IMR-90 (cell line): ENCODE measurements at regions not wholly inside any gene's neighbourhood (a gene's known extent, or its start where the extent isn't known, plus 50 kb on each side); places are given as distances from the start of the nearest gene placed in this dataset.

Experiments used
- ATAC-seq: fragments of 200-7000 bp; cut with Tn5 transposase; 2 replicates; pipeline ENCODE4 v1.9.1; 2020; ENCODE audit warnings: low read depth, mild to moderate bottlenecking, moderate library complexity
- BruUV-seq: library from RNA; stranded (reverse); fragments of 400-500 nt; replicated peaks from 2 replicates; lab custom pipeline; 2021; lab: Mats Ljungman, UMichigan
- CTCF ChIA-PET: fragments of 300-600 bp; formaldehyde crosslinking; extraction: SDS; loops from one replicate; lab custom pipeline; 2021; ENCODE audit warnings: antibody characterized with exemption; lab: Yijun Ruan, JAX
- POLR2A ChIA-PET: fragments of 300-600 bp; sonication (Branson Sonifier 250); formaldehyde crosslinking; loops from one replicate; lab custom pipeline; 2022; ENCODE audit warnings: antibody characterized with exemption; ENCODE audit not compliant: unreplicated experiment; lab: Charles Lee
- DNase-seq: peaks from one replicate; pipeline ENCODE4 v3.0.0; 2013
- H2AFZ ChIP-seq: replicated peaks from 2 replicates; pipeline ENCODE3; 2013; ENCODE audit warnings: low read length, mild to moderate bottlenecking; ENCODE audit not compliant: poor library complexity
- H2AK5ac ChIP-seq: 2 replicates; pipeline ENCODE4 v1.6.1; 2013; ENCODE audit warnings: low read depth, low read length, inconsistent platforms
- H2AK9ac ChIP-seq: replicated peaks from 2 replicates; pipeline ENCODE3; 2013; ENCODE audit warnings: mild to moderate bottlenecking, low read depth, low read length, moderate library complexity; ENCODE audit not compliant: poor library complexity
- H2BK120ac ChIP-seq: 2 replicates; pipeline ENCODE4 v1.6.1; 2013; ENCODE audit warnings: low read depth, low read length, inconsistent platforms
- H2BK15ac ChIP-seq: 3 replicates; pipeline ENCODE4 v1.6.1; 2013; ENCODE audit warnings: low read depth, low read length, inconsistent platforms
- H2BK20ac ChIP-seq: 2 replicates; pipeline ENCODE4 v1.6.1; 2013; ENCODE audit warnings: low read depth, mild to moderate bottlenecking, inconsistent platforms, low read length, moderate library complexity
- H2BK5ac ChIP-seq: 2 replicates; pipeline ENCODE4 v1.6.1; 2013; ENCODE audit warnings: mild to moderate bottlenecking, low read depth, low read length, inconsistent platforms; ENCODE audit not compliant: poor library complexity, severe bottlenecking
- H3K14ac ChIP-seq: replicated peaks from 2 replicates; pipeline ENCODE4 v1.6.1; 2013; ENCODE audit warnings: low read depth, low read length, inconsistent platforms
- H3K18ac ChIP-seq: 2 replicates; pipeline ENCODE4 v1.6.1; 2013; ENCODE audit warnings: low read depth, low read length, control low read depth
- H3K23ac ChIP-seq: 2 replicates; pipeline ENCODE4 v1.6.1; 2013; ENCODE audit warnings: low read depth, low read length, inconsistent platforms
- H3K27ac ChIP-seq: 2 replicates; pipeline ENCODE4 v1.5.1; 2013; ENCODE audit warnings: mild to moderate bottlenecking, control low read depth, low read length; ENCODE audit not compliant: insufficient read depth
- H3K27me3 ChIP-seq: 2 replicates; pipeline ENCODE4 v1.6.1; 2013; ENCODE audit warnings: low read length; ENCODE audit not compliant: control insufficient read depth, insufficient read depth
- H3K36me3 ChIP-seq: 2 replicates; pipeline ENCODE4 v1.6.1; 2013; ENCODE audit warnings: low read length, mixed read lengths; ENCODE audit not compliant: control insufficient read depth, insufficient read depth
- H3K4ac ChIP-seq: 2 replicates; pipeline ENCODE4 v1.6.1; 2013; ENCODE audit warnings: low read depth, low read length, inconsistent platforms
- H3K4me1 ChIP-seq: 2 replicates; pipeline ENCODE4 v1.6.1; 2013; ENCODE audit warnings: low read length, mixed read lengths; ENCODE audit not compliant: control insufficient read depth, insufficient read depth
- H3K4me2 ChIP-seq: 2 replicates; pipeline ENCODE4 v1.6.1; 2013; ENCODE audit warnings: low read depth, mild to moderate bottlenecking, control low read depth, low read length, moderate library complexity
- H3K4me3 ChIP-seq: 2 replicates; pipeline ENCODE4 v1.5.1; 2013; ENCODE audit warnings: low read depth, mild to moderate bottlenecking, control low read depth, low read length, moderate library complexity; ENCODE audit not compliant: insufficient read depth
- H3K56ac ChIP-seq: 2 replicates; pipeline ENCODE4 v1.6.1; 2013; ENCODE audit warnings: low read length, inconsistent platforms; ENCODE audit not compliant: insufficient read depth; ENCODE audit errors: extremely low read depth
- H3K79me1 ChIP-seq, 2 experiments: 2 replicates each; pipeline ENCODE4 v1.6.1; 2013; ENCODE audit warnings: low read length in 2 of 2, inconsistent platforms in 1 of 2, low read depth in 1 of 2
- H3K9ac ChIP-seq: 2 replicates; pipeline ENCODE4 v1.6.1; 2013; ENCODE audit warnings: low read depth, low read length, control low read depth
- H3K9me1 ChIP-seq: 2 replicates; pipeline ENCODE4 v1.6.1; 2013; ENCODE audit warnings: low read length, inconsistent platforms; ENCODE audit not compliant: insufficient read depth
- H3K9me3 ChIP-seq: 2 replicates; pipeline ENCODE4 v1.6.1; 2013; ENCODE audit warnings: low read length; ENCODE audit not compliant: control insufficient read depth, insufficient read depth
- H4K20me1 ChIP-seq: 2 replicates; pipeline ENCODE4 v1.6.1; 2013; ENCODE audit warnings: low read length, inconsistent platforms; ENCODE audit not compliant: insufficient read depth
- H4K5ac ChIP-seq: 2 replicates; pipeline ENCODE4 v1.6.1; 2013; ENCODE audit warnings: mild to moderate bottlenecking, low read depth, low read length, control low read depth
- H4K8ac ChIP-seq, 2 experiments: 2 replicates each; pipeline ENCODE4 v1.6.1; 2013; ENCODE audit warnings: low read depth in 2 of 2, low read length in 2 of 2, control low read depth in 1 of 2, inconsistent platforms in 1 of 2
- H4K91ac ChIP-seq: 2 replicates; pipeline ENCODE4 v1.6.1; 2013; ENCODE audit warnings: low read depth, low read length, inconsistent platforms; ENCODE audit not compliant: insufficient read depth
- BHLHE40 ChIP-seq: fragments of 150-350 bp; IDR thresholded peaks from 2 replicates; pipeline ENCODE4 v1.6.1; 2016; ENCODE audit warnings: mild to moderate bottlenecking, low read depth, low read length
- CEBPB ChIP-seq: IDR thresholded peaks from 2 replicates; pipeline ENCODE4 v1.6.1; 2012; ENCODE audit warnings: low read depth, low read length, improper control_type of control experiment
- CHD1 ChIP-seq: IDR thresholded peaks from 2 replicates; pipeline ENCODE4 v1.6.1; 2012; ENCODE audit warnings: low read depth, low read length, improper control_type of control experiment
- CTCF ChIP-seq: conservative IDR thresholded peaks from 2 replicates; pipeline ENCODE4 v1.5.1; 2012; ENCODE audit warnings: mild to moderate bottlenecking, low read depth, low read length, improper control_type of control experiment
- MAFK ChIP-seq: IDR thresholded peaks from 2 replicates; pipeline ENCODE4 v1.6.1; 2012; ENCODE audit warnings: low read depth, low read length, improper control_type of control experiment
- MAZ ChIP-seq: IDR thresholded peaks from 2 replicates; pipeline ENCODE4 v1.6.1; 2012; ENCODE audit warnings: low read depth, mild to moderate bottlenecking, low read length, improper control_type of control experiment, moderate library complexity, borderline replicate concordance
- MXI1 ChIP-seq: IDR thresholded peaks from 2 replicates; pipeline ENCODE4 v1.6.1; 2012; ENCODE audit warnings: low read depth, mild to moderate bottlenecking, low read length, moderate library complexity, borderline replicate concordance
- NFE2L2 ChIP-seq: fragments of 150-350 bp; IDR thresholded peaks from 2 replicates; pipeline ENCODE4 v1.6.1; 2016; ENCODE audit warnings: low read depth, mild to moderate bottlenecking, low read length
- POLR2A ChIP-seq: IDR thresholded peaks from 2 replicates; pipeline ENCODE4 v1.6.1; 2012; ENCODE audit warnings: mild to moderate bottlenecking, low read depth, low read length
- RCOR1 ChIP-seq: IDR thresholded peaks from 2 replicates; pipeline ENCODE4 v1.6.1; 2012; ENCODE audit warnings: mild to moderate bottlenecking, low read length, improper control_type of control experiment; ENCODE audit not compliant: insufficient replicate concordance
- USF2 ChIP-seq: fragments of 150-350 bp; IDR thresholded peaks from 2 replicates; pipeline ENCODE4 v1.6.1; 2017; ENCODE audit warnings: mild to moderate bottlenecking, antibody characterized with exemption, low read length, low read depth
- WGBS, 2 experiments: methylation state at CpG; one replicate each; pipeline versions ENCODE4 v1.1.5 to v1.1.7; 2013; ENCODE audit warnings: missing lambda C conversion rate in 2 of 2; ENCODE audit not compliant: insufficient read length in 1 of 2; ENCODE audit errors: extremely low coverage in 2 of 2; 5-methylcytosine and 5-hydroxymethylcytosine counted together
- dilution Hi-C: fragments of 300-500 bp; cut with HindIII; formaldehyde crosslinking; loops from one replicate; pipeline ENCODE4 v1.14.3; 2018; ENCODE audit warnings: low sequenced_read_pairs; ENCODE audit not compliant: unreplicated experiment
- in situ Hi-C: fragments of 300-500 bp; cut with MboI; formaldehyde crosslinking; loops from 3 replicates; pipeline ENCODE4 v1.14.3; 2019; ENCODE audit warnings: low sequenced_read_pairs, inconsistent platforms, mixed read lengths
- intact Hi-C: fragments of 100-400 bp; cut with micrococcal nuclease; formaldehyde crosslinking; loops from 2 replicates; pipeline ENCODE4 v1.10.0; 2022
- TF ChIP-seq, protein P1 (sequence below): fragments of 150-350 bp; IDR thresholded peaks from 2 replicates; pipeline ENCODE4 v1.6.1; 2016; ENCODE audit warnings: low read depth, mild to moderate bottlenecking, low read length, moderate library complexity, borderline replicate concordance

DNA sequence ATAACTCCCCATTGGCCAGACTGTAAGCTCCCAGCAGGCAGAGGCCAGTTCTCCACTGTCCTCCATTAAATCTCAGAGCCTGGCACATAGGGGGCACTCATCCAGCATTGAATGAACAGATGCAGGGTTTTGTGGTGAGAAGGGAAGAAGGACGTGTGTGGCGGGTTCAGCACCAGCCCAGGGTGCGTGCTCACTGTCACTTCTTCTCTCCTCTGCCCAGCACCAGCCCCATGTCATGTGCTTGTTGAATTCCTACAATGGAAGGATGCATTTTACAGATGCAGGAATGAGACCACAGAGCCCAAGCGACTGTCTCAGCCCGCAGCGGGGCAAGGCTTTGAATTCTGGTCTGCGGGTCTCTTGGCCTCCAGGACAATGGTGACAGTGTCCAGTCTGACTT lies 149.9 kb downstream of the CEBPB start:
- H2AK5ac ChIP-seq, result peak overlapping the region; percentile 96; the same call in 1 of the 2 replicates
- no peak for TF ChIP-seq CTCF
- no peak for TF ChIP-seq CEBPB
- TF ChIP-seq MAFK, result no peak
- TF ChIP-seq, protein P1, sequence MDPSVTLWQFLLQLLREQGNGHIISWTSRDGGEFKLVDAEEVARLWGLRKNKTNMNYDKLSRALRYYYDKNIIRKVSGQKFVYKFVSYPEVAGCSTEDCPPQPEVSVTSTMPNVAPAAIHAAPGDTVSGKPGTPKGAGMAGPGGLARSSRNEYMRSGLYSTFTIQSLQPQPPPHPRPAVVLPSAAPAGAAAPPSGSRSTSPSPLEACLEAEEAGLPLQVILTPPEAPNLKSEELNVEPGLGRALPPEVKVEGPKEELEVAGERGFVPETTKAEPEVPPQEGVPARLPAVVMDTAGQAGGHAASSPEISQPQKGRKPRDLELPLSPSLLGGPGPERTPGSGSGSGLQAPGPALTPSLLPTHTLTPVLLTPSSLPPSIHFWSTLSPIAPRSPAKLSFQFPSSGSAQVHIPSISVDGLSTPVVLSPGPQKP, result no peak
- TF ChIP-seq MXI1, result no peak
- no peak for TF ChIP-seq MAZ
- no peak for TF ChIP-seq NFE2L2
- TF ChIP-seq BHLHE40, result no peak
- no peak for TF ChIP-seq POLR2A
- no peak for TF ChIP-seq CHD1
- TF ChIP-seq RCOR1, result no peak
- TF ChIP-seq USF2, result no peak
- H3K27me3 ChIP-seq, result no peaks in the 10 kb centered on the region
- no peak overlapping the region for H4K8ac ChIP-seq
- in situ Hi-C loops (no loop called here), dilution Hi-C loops (no loop called here), intact Hi-C loops (no loop called here)
- no peak overlapping the region for H3K9ac ChIP-seq
- CTCF ChIA-PET, result no interaction called here
- no peak overlapping the region for H2AFZ ChIP-seq
- H2BK20ac ChIP-seq, result peak overlapping the region; percentile 64; the same call in 1 of the 2 replicates
- 0 out of 2 replicates have a peak overlapping the region, but pooled peaks have one; percentile 27 for H4K5ac ChIP-seq
- H3K36me3 ChIP-seq, result no peaks in the 10 kb centered on the region
- POLR2A ChIA-PET, result no interaction called here
- no peak overlapping the region for H2AK9ac ChIP-seq
- H4K91ac ChIP-seq, result no peak overlapping the region
- H3K9me3 ChIP-seq, result no peaks in the 10 kb centered on the region
- H3K4me3 ChIP-seq, result no peak overlapping the region
- H3K56ac ChIP-seq, result no peak overlapping the region
- H2BK15ac ChIP-seq, result no peak overlapping the region; the same call in 2 of the 3 replicates
- peak overlapping the region; percentile 11; the same call in 1 of the 2 replicates for H3K4ac ChIP-seq
- WGBS, 2 experiments, result 100% methylated on average over 1 of the region's 7 CpGs; no CpG with 5 or more reads in 1 of the 2 experiments
- no peak overlapping the region for H3K4me2 ChIP-seq
- peaks cover 15% of the 10 kb centered on the region for H3K9me1 ChIP-seq
- peak overlapping the region; percentile 93; the same call in 1 of the 2 replicates for H2BK120ac ChIP-seq
- ATAC-seq (no peak), DNase-seq (no peak)
- H3K27ac ChIP-seq, result no peak overlapping the region
- BruUV-seq, result no TSS peak
- no peak overlapping the region for H3K14ac ChIP-seq
- no peak overlapping the region for H2BK5ac ChIP-seq
- H3K18ac ChIP-seq, result no peak overlapping the region
- peaks cover 0 to 3% of the 10 kb centered on the region in 2 experiments; a peak in 1 of 4 replicates for H3K79me1 ChIP-seq
- no peak overlapping the region for H3K23ac ChIP-seq
- H4K20me1 ChIP-seq, result no peaks in the 10 kb centered on the region
- H3K4me1 ChIP-seq, result peaks cover 15% of the 10 kb centered on the region
